DOHH2 (cell line): ENCODE measurements at regions not wholly inside any gene's neighbourhood (a gene's known extent, or its start where the extent isn't known, plus 50 kb on each side); places are given as distances from the start of the nearest gene placed in this dataset.

Experiments used
- CTCF ChIP-seq: fragments of 200-600 bp; sonication (generic); IDR thresholded peaks from one replicate; pipeline ENCODE4 v1.5.1; 2014; ENCODE audit warnings: antibody characterized with exemption, mild to moderate bottlenecking, low read depth, low read length; ENCODE audit not compliant: poor library complexity, severe bottlenecking
- EZH2phosphoT487 ChIP-seq: fragments of 200-600 bp; sonication (generic); IDR thresholded peaks from 2 replicates; pipeline ENCODE4 v1.6.1; 2017; ENCODE audit warnings: borderline replicate concordance, mild to moderate bottlenecking, antibody characterized with exemption, low read length, moderate library complexity, mixed read lengths

- no peak for TF ChIP-seq CTCF
- TF ChIP-seq EZH2phosphoT487 = no peak
These were observed 937.5 kb downstream of the GRID1 start for GRCh38 chr10:85429126-85429525.
